SIG-M5 (cell line): ENCODE measurements at regions not wholly inside any gene's neighbourhood (a gene's known extent, or its start where the extent isn't known, plus 50 kb on each side); places are given as distances from the start of the nearest gene placed in this dataset.

Source experiments
- DNase-seq: peaks from one replicate; lab custom pipeline; 2025; lab: John Stamatoyannopoulos, UW

DNA sequence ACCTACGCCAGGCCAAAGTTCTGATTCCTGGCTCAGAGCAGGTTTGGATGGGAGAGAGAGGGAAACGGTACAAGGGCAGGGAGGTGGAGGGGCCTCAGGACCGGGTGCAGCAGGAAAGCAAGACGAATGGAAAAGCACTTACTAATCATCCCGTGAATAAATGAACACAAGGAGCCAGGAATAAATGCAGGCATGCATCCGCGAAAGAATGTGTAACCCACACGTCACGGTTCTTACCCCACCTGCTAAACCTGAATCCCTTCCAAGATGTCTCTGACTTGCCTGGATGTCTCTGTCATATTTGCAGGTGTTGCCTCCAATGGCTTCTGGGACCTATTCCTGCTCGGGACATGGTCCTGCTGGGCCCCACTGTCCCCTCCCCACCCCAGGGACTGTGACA lies 335.2 kb upstream of the RNF32 start:
- no peak for DNase-seq

DNA sequence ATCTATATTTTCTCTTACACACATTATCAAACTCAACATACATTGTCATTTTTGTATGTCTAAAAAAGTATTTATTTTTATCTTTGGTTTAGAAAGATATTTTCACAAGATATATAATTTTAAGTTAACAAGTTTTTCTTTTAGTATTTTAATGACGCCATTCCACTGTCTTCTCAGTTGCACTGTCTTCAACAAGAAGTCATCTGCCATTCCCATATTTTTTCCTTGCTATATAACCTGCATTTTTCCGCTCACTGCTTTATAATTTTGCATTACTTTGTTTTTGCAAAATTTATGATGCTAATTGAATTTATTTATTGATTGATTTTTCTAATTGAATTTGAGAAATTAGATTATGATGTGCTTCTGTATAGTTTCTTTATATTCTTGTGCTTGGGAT lies 357.8 kb upstream of the RNF32 start:
- no peak for DNase-seq

DNA sequence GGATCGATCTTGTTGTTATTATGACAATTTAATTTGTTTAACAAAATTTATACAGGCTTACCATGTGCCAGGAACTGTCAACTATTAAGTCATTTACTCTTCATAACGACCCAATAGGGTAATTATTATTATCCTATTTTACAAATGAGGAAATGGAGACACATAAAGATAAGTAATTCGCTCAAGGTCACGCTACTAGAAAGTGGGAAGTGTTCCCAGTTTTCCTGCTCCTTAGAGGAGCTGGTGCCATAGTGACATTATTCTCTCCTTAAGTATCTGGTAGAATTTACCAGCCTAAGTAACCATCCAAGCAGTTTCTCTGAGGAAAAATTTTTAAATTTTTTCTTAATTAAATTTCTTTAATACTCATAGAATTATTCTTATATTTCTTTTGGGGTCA lies 360.9 kb upstream of the RNF32 start:
- DNase-seq, result no peak

DNA sequence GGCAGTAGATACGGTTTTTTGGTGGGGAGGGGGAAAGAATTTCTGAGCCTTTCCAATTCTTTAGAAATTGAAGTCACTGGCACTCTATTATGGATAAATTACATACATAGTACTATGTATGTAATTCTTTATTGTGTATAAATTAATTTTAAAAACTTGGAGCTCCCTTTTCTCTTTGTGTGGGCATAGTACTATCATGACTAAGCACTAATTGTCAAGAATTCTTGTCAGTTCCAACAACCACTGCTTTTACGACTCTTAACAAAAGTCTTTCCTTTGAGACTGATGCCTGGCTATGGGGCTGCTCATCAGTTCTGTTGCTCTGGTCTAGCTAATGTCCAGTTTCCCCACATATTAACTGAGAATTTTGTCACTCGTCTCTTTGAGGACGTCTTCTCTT lies 365.3 kb upstream of the RNF32 start:
- no peak for DNase-seq

DNA sequence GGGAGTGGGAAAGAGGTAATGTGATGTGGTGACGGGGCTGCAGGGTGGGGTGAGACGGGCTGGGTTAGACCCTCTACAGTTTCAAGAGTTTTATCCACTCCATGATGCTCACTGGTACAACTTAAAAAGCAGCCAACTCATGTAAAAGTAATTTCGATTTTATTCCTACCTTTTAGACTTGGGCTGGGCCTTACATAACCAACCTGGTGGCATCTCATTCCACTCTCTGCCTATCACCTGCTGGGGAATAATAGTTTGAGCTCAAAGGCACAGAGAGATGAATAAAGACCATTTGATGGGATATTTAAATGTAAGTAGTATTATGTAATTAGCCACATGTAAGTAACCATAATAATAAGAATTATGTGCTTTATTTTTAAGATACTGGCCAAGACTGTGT lies 366.0 kb upstream of the RNF32 start:
- DNase-seq, result no peak

DNA sequence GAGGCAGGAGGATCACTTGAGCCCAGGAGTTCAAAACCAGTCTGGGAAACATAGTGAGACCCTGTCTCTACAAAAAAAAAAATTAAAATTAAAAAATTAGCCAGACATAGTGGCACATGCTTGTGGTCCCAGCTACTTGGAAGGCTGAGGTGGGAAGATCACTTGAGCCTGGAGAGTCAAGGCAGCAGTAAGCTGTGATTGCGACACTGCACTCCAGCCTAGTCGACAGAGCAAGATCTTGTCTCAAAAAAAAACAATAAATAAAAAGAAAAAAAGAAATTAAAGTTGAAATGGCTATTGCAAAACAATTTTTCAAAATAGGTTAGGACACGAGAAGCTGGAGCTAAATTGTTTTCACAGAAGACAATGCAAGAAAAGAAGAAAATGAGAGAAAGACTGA lies 379.0 kb upstream of the RNF32 start:
- DNase-seq, result no peak

DNA sequence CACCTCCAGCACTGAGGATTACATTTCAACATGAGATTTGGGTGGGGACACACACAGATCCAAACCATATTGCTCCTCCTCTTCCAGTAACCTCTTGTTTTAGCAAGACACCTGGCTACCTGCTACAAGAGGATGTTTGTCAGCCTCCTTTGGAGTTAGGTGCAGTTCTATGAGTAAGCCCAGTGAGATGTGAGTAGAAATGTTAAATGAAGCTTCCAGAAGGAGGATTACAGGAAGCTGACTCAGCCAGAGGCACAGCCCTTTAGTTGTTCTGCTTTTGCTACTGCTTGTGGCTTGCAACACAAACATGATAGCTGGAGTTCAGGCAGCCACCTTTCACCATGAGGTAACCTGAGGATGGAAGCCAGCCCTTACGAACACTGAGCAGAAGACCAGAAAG lies 382.7 kb upstream of the RNF32 start:
- no peak for DNase-seq

DNA sequence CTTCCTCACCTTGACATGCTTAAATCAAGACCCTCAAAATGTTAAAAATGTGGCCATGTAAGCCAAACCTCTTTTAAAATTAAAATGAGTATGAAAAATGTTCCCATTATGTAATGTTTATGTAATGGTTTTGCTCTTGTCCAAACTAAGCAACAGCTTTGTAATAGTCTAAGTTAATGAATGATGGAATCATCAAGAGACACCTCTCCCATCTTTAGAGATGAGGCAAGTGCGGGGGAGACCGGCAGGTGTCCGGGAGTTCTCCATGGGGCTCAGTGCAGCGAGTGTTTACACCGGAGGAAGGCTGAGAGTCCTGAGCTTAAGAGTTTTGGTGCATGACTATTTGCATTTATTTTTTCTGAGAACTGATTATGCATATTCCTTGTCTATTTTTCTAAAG lies 384.9 kb upstream of the RNF32 start:
- DNase-seq, result no peak

DNA sequence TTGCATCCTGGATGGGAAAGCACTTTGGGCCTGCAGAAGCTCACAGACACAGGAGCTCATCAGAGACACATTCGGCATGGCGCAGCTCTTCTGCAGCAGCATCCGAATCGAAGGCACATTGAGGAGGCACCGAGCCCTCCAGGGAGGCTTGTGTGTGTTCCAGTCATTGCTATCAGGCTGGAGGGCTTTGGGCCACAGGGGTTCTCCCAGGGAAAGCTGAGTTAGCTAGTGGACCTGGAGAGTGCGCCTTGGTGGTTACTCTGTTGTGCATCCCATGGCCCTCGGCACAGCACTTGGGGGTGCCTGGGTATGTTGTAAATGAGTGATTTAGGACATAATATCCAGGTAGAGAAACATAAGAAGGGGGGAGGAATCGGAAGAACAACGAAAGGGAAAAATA lies 388.7 kb upstream of the RNF32 start:
- no peak for DNase-seq

DNA sequence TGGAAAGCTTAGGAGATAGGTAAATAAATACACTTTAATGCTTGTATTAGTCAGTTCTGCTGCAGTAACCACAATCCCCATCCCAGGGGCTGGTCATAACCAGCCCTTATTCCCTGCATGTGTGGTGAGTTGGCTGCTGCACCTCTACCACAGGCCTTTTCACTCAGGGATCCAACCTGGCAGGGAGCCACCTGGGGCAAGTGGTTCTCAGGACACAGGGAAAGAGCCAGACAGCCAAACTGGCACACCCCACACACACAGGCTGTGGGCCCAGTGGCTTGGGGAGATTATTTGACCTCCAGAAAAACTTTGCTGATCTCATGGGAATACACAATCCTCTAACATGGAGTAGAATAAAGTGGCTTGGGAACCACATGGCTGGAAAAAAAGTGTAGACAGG lies 400.0 kb upstream of the RNF32 start:
- no peak for DNase-seq

DNA sequence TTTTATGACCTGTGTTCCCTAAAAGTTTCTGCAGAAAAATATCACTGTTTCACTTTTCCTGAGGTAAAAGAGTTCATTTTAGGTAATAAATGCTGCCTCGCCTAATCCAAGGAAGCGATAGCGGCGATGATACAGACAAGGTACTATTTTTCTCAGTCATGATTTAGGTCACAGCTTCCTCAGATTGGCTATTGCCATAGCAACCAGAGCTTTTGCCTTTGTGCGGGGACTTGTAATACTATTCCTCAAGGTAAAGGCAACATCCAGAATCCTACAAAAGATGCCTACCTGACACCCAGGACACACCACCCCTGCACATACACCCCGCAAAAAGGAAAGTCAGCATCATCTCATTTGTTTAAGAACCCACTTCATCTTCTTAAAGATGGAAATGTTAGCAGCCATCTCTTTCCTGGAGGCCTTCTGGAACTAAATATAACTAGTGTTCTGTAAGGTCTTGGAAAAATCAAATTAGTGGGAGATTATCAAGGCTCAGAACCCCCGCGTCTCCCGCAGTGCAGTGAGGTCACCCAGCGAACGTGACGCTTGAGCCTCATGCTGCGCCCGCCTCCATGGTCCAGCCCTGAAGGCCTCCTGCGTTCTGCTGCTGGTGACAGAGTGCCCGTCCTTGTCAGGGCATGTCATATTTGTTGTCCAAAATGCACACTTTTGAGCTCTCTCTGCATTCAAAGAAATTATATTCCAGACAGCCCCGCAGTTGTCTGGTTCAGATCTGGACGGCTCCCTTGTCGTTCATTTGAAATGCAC lies 402.0 kb upstream of the RNF32 start:
- no peak for DNase-seq

DNA sequence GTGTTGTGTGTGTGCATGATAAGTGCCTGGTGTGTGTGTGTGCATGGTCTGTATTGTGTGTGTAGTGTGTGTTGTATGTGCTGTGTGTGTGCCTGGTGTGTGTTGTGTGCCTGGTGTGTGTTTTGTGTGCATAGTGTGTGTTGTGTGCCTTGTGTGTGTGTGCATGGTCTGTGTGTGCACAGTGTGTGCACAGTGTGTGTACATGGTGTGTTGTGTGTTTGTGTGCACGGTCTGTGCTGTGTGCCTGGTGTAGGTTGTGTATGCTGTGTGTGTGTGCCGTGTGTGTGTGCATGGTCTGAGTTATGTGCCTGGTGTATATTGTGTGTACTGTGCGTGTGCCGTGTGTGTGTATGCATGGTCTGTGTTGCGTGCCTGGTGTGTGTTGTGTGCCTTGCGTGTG lies 403.0 kb upstream of the RNF32 start:
- DNase-seq, result no peak

DNA sequence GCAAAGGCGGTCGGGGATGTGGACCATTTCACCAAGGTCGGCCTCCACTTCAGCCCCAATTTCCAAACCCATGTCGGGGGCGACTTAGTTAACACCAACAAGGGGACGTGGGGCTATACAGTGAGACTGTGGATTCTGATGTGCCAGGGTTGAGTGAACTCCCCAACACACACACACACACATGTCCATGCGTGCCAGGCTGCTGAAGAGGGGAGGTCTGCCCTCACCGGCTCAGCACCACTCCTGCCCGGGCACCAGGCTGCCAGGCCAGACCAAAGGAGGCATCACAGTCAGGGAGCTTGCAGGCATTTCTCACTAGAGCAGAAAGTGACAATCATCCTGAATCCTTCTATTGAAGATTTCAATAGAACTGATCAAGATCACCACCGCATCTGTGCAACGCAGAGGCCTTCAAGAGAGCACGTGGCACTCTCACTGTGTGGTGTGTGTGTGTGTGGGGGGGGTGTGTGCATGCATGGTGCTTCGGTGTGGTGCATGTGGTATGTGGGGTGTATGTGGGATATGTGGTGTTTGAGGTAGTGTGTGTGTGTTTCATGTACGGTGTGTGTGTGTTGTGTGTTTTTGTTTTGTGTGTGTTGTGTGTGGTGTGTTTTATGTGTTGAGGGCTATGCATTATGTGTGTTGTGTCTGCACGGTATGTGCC lies 403.5 kb upstream of the RNF32 start:
- no peak for DNase-seq

DNA sequence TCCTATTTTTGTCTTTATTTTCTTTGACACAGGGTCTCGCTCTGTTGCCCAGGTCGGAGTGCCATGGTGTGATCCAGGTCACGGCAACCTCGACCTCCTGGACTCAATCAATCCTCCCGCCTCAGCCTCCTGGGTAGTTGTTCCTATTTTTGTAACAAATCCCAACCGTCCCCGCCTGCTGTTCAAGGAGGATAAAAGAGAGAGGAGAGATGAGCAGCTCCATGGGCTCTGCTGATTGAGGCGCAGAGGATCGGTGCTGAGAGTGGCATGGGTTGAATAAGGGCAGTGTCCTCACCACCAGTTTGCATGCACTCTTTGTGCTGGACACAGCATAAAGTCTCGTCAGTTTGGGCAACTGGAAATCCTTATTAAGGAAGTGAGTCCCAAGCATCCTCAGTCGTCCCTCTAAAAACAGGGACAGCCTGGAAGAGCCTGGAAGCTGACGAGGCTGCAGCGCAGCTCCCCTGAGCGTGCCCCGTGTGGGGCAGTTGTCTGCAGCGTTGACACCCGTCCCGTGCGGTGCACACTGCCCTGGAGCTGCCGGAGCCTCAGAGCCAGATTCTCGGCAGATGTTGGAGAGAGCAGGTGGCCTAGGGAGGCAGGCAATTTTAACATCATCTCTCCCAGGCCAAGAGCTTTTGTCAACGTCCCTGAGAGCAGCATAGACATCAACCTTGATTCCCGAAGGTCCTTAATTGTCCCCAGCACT lies 404.2 kb upstream of the RNF32 start:
- DNase-seq, result no peak

DNA sequence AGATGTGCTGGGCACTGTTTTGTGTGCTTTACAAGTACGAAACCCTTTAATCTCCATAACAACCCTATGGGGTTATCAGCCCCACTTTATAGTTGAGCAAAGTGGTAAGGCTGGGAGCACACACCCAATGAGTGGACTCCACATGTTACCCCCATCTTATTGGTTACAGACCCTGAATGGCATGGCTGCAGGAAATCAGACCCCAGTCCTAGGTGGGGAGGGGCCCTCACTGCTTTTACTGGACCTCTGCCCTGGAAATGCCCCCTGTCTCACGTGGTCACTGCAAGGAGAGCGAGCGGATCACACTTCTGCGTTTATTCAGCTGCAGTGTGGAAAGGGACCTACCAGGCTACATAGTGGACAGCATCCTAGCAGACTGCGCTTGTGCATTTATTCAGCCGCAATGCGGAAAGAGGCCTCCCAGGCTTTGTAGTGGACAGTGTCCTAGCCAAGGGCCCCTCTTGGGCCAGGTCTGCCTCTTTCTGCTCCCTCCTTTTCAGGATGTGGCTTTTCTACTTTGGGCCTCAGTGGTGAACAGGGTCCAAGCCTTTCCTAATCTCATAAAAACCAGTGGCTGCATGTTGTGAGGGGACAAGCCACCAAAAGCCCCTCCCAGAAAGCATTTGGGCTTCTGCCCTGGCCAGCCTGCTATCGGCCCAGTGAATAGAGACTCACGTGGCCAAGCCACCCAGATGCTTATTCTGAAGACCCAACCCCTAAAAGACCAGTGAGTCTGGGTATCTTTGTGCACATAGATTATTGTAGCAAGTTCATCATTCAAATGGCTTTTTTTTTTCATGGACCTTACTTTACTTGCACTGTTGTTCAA lies 405.7 kb upstream of the RNF32 start:
- DNase-seq, result no peak

DNA sequence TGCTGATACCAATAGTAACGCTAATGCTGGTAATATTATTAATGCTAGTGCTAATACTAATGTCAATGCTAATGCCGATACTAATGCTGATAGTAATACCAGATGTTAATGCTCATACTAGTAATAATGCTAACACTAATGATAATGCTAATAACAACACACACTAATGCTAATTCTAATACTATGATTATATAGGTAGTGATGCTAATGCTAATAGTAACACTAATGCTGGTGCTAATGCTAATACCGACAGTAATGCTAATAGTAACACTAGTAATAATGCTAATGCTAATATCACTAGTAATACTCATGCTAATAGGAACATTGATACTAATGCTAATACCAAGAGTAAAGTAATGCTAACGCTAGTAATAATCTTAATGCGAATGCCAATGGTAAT lies 406.4 kb upstream of the RNF32 start:
- no peak for DNase-seq

DNA sequence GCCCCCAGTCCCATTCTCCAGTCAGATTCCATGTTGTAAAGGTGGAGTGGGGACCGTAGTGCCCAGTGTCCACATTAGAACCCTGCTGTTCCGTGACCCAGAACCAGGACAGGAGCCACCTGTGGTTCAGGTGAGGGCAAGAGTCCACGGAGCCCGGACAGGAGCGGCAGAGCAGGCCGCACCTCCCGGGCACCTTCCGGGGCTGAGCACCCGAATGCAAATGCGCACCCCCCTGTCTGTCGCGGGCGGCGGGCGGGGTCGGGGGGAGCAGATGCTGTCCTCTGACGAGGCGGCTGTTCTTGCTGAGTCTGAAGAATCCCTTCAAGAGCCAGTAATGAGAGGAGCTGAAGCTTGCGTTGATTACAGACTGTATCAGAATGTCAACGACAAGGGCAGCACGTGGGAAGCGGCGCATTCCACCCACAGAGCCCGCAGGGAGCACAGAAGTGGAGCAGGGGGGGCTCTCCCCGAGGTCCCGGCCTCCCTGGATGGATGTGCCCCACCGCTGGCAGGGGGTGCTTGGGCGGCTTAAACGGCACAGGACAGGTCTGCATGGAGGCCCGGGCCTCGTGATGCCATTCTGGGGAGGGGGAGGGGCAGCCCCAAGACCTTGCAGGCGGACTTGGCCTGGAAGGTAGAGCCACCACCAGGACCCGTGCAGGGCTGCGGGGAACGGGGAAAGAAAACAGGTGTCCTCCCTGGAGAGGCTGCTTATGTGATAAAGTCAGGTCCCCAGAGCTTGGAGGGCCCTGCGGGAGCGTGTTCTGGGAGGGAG lies 407.5 kb upstream of the RNF32 start:
- no peak for DNase-seq

DNA sequence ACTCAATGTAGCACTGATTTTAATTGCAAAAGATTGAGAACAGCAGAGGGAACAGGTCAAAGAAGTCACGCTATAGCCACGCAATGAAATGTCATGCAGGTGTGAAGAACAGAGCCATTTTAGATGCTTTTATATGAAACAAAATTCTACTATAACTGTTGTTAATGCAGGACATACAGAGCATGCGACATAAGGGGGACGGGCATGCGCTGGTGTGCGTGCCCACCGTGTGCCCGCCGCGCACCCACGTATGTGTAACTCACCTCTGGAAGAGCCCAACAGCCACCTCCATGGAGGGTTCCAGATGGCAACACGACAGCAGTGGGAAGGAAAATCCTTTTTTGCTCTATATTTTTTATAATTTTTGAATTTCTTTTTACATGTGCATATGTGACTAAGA lies 410.0 kb upstream of the RNF32 start:
- DNase-seq, result no peak

DNA sequence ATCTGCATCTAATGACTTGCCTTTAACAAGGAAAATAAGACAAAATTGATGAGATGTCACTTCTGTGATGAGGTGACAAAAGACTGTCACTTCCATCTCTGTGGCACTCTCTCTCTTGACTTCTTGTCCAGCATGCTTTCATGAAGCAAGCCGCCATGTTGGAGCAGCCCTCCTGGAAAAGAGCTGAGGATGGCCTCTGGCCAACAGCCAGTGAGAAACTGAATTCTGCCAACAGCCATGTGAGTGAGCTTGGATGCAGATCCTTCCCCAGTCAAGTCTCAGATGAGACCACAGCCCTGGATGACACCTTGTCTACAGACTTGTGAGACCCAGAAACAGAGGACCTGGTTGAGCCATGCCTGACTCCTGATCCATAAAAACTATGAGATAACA lies 412.6 kb upstream of the SHH start:
- DNase-seq, result no peak

DNA sequence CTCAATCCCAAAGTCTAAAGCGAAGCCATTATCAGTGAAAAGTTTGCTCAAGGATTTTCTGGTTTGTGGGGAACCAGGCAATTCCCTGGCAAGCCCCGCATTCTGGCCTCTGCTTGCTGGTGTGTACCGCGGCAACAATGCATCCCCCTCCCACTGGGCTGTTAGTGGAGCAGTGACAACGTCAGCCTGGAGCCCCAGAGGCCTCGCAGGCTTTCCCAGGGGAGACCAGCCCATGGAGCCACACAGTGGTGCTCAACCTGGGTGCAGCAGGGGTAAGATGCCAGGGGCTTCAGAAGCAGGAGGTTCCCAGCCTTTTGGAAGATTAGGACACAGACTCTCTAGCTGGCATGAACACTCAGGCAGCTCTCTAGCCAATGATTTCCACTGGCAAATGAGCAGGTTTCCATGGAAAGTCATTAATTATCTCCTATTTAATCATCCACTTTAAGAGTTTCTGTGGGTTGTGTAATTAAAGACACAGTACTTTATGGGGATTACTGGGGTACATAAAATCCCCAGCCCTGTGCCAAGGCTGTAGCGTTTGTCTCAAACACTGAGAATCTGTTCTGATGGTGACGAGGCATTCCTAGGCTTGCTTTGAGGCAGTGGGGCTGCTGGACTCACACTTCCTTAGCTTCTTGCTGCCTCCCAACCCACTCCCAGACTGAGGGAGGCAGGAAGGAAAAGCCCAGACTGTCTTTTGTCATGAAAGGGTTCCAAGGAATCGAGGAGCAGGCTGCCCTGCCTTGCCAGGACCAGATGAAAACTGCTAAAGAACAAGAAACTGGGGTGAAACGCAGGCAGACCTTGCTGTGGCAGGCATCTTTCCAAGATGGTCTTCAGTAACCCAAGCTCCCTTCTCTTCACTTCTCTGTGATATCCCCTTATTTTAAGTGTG lies 411.9 kb upstream of the SHH start:
- no peak for DNase-seq

DNA sequence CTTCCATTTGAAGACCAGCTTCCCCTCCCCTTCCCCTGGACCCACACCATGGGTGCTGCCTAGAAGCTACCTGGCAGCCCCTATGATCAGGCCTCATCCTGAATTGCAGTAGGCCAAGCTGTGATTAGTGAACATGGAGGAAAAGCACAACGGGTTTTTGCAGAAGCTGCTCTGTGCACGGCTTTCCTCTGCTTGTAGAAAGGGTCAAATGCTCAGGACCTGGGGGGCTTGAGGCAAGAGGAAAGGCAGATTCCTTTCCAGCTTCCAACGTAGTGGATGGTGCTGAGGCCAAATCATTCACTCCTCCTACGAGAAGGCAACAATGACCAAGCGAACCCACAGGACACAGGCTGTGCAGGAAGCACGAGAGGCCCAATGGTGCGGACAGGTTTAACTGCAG lies 410.3 kb upstream of the SHH start:
- DNase-seq, result no peak
